ENCODE measurements at regions not wholly inside any gene's neighbourhood (a gene's known extent, or its start where the extent isn't known, plus 50 kb on each side); places are given as distances from the start of the nearest gene placed in this dataset.

- DNase-seq, result no peak
Observed at GRCh38 chr18:40698129-40698528, 1256.9 kb upstream of the PIK3C3 start.

GRCh38 chr18:40695526-40695925 is 1259.5 kb upstream of the PIK3C3 start:
- DNase-seq, result no peak

GRCh38 chr18:40692871-40693270 is 1262.2 kb upstream of the PIK3C3 start:
- peak; percentile 7 for DNase-seq

- DNase-seq, result no peak
Observed at GRCh38 chr18:40690062-40690461, 1265.0 kb upstream of the PIK3C3 start.

- peak; percentile 65 for DNase-seq
Observed at GRCh38 chr18:40687399-40687798, 1267.6 kb upstream of the PIK3C3 start.

GRCh38 chr18:40686836-40687235 is 1268.2 kb upstream of the PIK3C3 start:
- DNase-seq, result peak; percentile 16

- no peak for DNase-seq
Observed at GRCh38 chr18:40685219-40685618, 1269.8 kb upstream of the PIK3C3 start.

- no peak for DNase-seq
Observed at GRCh38 chr18:40678318-40678717, 1276.7 kb upstream of the PIK3C3 start.

- no peak for DNase-seq
Observed at GRCh38 chr18:40676668-40677067, 1278.4 kb upstream of the PIK3C3 start.

GRCh38 chr18:40673150-40673549 is 1281.9 kb upstream of the PIK3C3 start:
- DNase-seq, result no peak

- peak; percentile 1 for DNase-seq
Observed at GRCh38 chr18:40672590-40672989, 1282.4 kb upstream of the PIK3C3 start.

- DNase-seq, result no peak
Observed at GRCh38 chr18:40670668-40671375, 1284.2 kb upstream of the PIK3C3 start.

GRCh38 chr18:40662898-40663437 is 1292.1 kb upstream of the PIK3C3 start:
- no peak for DNase-seq

GRCh38 chr18:40653682-40654081 is 1301.4 kb upstream of the PIK3C3 start:
- DNase-seq, result no peak

- DNase-seq, result no peak
Observed at GRCh38 chr18:40652321-40652720, 1302.7 kb upstream of the PIK3C3 start.

- no peak for DNase-seq
Observed at GRCh38 chr18:40651163-40651562, 1303.9 kb upstream of the PIK3C3 start.

- peak; percentile 0 for DNase-seq
Observed at GRCh38 chr18:40642692-40643229, 1312.3 kb upstream of the PIK3C3 start.

GRCh38 chr18:40631319-40631718 is 1323.7 kb upstream of the PIK3C3 start:
- no peak for DNase-seq

- no peak for DNase-seq
Observed at GRCh38 chr18:40630496-40630895, 1324.5 kb upstream of the PIK3C3 start.

GRCh38 chr18:40624959-40625358 is 1330.1 kb upstream of the PIK3C3 start:
- DNase-seq, result no peak

- DNase-seq, result no peak
Observed at GRCh38 chr18:40613721-40614120, 1341.3 kb upstream of the PIK3C3 start.

- no peak for DNase-seq
Observed at GRCh38 chr18:40612356-40612755, 1342.7 kb upstream of the PIK3C3 start.

GRCh38 chr18:40608226-40608625 is 1346.8 kb upstream of the PIK3C3 start:
- no peak for DNase-seq

GRCh38 chr18:40607542-40608148 is 1347.4 kb upstream of the PIK3C3 start:
- peak; percentile 0 for DNase-seq

Data from fibroblast of skin of right quadriceps (primary cell).